T-cell (primary cell): ENCODE measurements at regions not wholly inside any gene's neighbourhood (a gene's known extent, or its start where the extent isn't known, plus 50 kb on each side); places are given as distances from the start of the nearest gene placed in this dataset.
"Not testable (repeated sequence)": the region's sequence is repeated elsewhere in the genome, so short reads cannot be mapped to it uniquely, and the experiment has no call there.

Experiments used
- ATAC-seq, 4 experiments: fragments of 200-7000 bp in 3 of 4; fragments of 150-1000 bp in 1 of 4; cut with Tn5 transposase; replicated peaks in 1 of 4; 1 replicate in 3 of 4; 2 replicates in 1 of 4; pipeline ENCODE4 v1.10.0; 2021; ENCODE audit warnings: moderate library complexity in 3 of 4, mild to moderate bottlenecking in 2 of 4, moderate number of reproducible peaks in 1 of 4
- CTCF ChIA-PET, 2 donors: fragments of 300-600 bp; sonication (Branson Sonifier 250); formaldehyde crosslinking; loops; one replicate each; lab custom pipeline; 2022; ENCODE audit warnings: antibody characterized with exemption in 2 of 2; lab: Charles Lee
- POLR2A ChIA-PET, 2 donors: fragments of 300-600 bp; sonication (Branson Sonifier 250); formaldehyde crosslinking; loops; one replicate each; lab custom pipeline; 2022; ENCODE audit warnings: antibody characterized with exemption in 2 of 2; lab: Charles Lee
- DNase-seq, 35 experiments: peaks; one replicate each; pipeline versions ENCODE4 v3.0.0 to v3.0.0-alpha.2; 2013 to 2023
- H3K27ac ChIP-seq: one replicate; pipeline ENCODE4 v1.5.1; 2013; ENCODE audit warnings: low read length
- H3K27me3 ChIP-seq, 2 experiments: replicated peaks in 1 of 2; 1 replicate in 1 of 2; 2 replicates in 1 of 2; pipeline versions ENCODE4 v1.6.1 to v1.7.0; 2013; ENCODE audit warnings: low read length in 1 of 2, mixed read lengths in 1 of 2; ENCODE audit not compliant: control insufficient read depth in 2 of 2, insufficient read depth in 2 of 2; ENCODE audit errors: extremely low read depth in 1 of 2
- H3K36me3 ChIP-seq, 2 donors: 1 replicate in 1 of 2; 2 replicates in 1 of 2; pipeline versions ENCODE4 v1.6.1 to v1.7.0; 2013; ENCODE audit warnings: low read length in 1 of 2; ENCODE audit not compliant: control insufficient read depth in 2 of 2, insufficient read depth in 1 of 2; ENCODE audit errors: extremely low read depth in 1 of 2
- H3K4me1 ChIP-seq, 2 experiments: 1 replicate in 1 of 2; 2 replicates in 1 of 2; pipeline versions ENCODE4 v1.6.1 to v1.7.0; 2013; ENCODE audit warnings: low read length in 2 of 2, mixed read lengths in 1 of 2; ENCODE audit not compliant: insufficient read depth in 2 of 2, control insufficient read depth in 1 of 2; ENCODE audit errors: extremely low read depth in 1 of 2
- H3K4me3 ChIP-seq, 2 donors: 1 replicate in 1 of 2; 2 replicates in 1 of 2; pipeline versions ENCODE4 v1.5.1 to v1.7.0; 2013; ENCODE audit warnings: mild to moderate bottlenecking in 2 of 2, low read length in 1 of 2, moderate library complexity in 1 of 2; ENCODE audit not compliant: control insufficient read depth in 1 of 2; ENCODE audit errors: extremely low read depth in 1 of 2
- H3K9me3 ChIP-seq: 2 replicates; pipeline ENCODE4 v1.7.0; 2013
- H3K27ac Mint-ChIP-seq, 2 donors: one replicate each; pipeline ENCODE4 v1.8.0; 2020 to 2021; ENCODE audit warnings: mild to moderate bottlenecking in 2 of 2, mixed read lengths in 2 of 2
- H3K27me3 Mint-ChIP-seq, 2 donors: one replicate each; pipeline ENCODE4 v1.8.0; 2021 to 2022; ENCODE audit warnings: mixed read lengths in 2 of 2
- H3K36me3 Mint-ChIP-seq: one replicate; pipeline ENCODE4 v1.8.0; 2021; ENCODE audit warnings: mixed read lengths
- H3K4me1 Mint-ChIP-seq, 3 donors: one replicate each; pipeline ENCODE4 v1.8.0; 2020 to 2022; ENCODE audit warnings: mixed read lengths in 3 of 3, mild to moderate bottlenecking in 1 of 3
- H3K4me3 Mint-ChIP-seq, 3 donors: one replicate each; pipeline ENCODE4 v1.8.0; 2020 to 2022; ENCODE audit warnings: mild to moderate bottlenecking in 3 of 3, mixed read lengths in 3 of 3, moderate library complexity in 3 of 3
- H3K9me3 Mint-ChIP-seq, 3 donors: one replicate each; pipeline ENCODE4 v1.8.0; 2020 to 2022; ENCODE audit warnings: mixed read lengths in 3 of 3
- WGBS: methylation state at CpG from one replicate; pipeline ENCODE4 v1.1.5; 2013; ENCODE audit warnings: missing lambda C conversion rate; ENCODE audit not compliant: insufficient coverage; 5-methylcytosine and 5-hydroxymethylcytosine counted together

GRCh38 chr6:115485400-115485799 is 575.3 kb downstream of the FRK start:
- H3K27me3 ChIP-seq, result no peaks in the 10 kb centered on the region
- H3K4me1 ChIP-seq, result no peaks in the 10 kb centered on the region
- no CpG with 5 or more reads among the region's 4 CpGs for WGBS
- CTCF ChIA-PET, result no interaction called here
- H3K36me3 ChIP-seq, result no peaks in the 10 kb centered on the region
- Mint-ChIP-seq H3K4me3 (no peak overlapping the region), H3K36me3 (no peaks in the 10 kb centered on the region), H3K27ac (no peak overlapping the region), H3K27me3 (no peaks in the 10 kb centered on the region), H3K9me3 (peaks cover 0 to 14% (median 5%) of the 10 kb centered on the region in 3 donors), H3K4me1 (no peaks in the 10 kb centered on the region)
- no peak overlapping the region for H3K27ac ChIP-seq
- POLR2A ChIA-PET, result no interaction called here
- no peak overlapping the region for H3K4me3 ChIP-seq
- no peak for ATAC-seq
- DNase-seq, result no peak
- no peaks in the 10 kb centered on the region for H3K9me3 ChIP-seq

DNA sequence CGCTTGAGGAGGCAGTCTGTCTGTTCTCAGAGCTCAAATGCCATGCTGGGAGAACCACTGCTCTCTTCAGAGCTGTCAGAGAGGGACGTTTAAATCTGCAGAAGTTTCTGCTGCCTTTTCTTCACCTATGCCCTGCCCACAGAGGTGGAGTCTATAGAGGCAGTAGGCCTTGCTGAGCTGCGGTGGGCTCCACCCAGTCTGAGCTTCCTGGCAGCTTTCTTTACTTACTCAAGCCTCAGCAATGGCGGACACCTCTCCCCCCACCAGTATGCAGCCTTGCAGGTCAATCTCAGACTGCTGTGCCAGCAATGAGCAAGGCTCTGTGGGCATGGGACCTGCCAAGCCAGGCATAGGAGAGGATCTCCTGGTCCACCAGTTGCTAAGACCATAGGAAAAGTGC is 580.1 kb downstream of the FRK start:
- H3K27me3 Mint-ChIP-seq, CTCF ChIA-PET, H3K4me1 ChIP-seq, H3K27me3 ChIP-seq, H3K4me3 ChIP-seq, H3K4me3 Mint-ChIP-seq, POLR2A ChIA-PET, H3K36me3 ChIP-seq, ATAC-seq, H3K27ac Mint-ChIP-seq, H3K9me3 ChIP-seq, H3K4me1 Mint-ChIP-seq, H3K27ac ChIP-seq, DNase-seq, H3K36me3 Mint-ChIP-seq: not testable (repeated sequence)
- peaks cover 4 to 18% (median 18%) of the 10 kb centered on the region in 3 donors for H3K9me3 Mint-ChIP-seq
- 64% methylated on average over 4 of the region's 4 CpGs for WGBS

- ChIA-PET CTCF (no interaction called here), POLR2A (no interaction called here)
- DNase-seq (no peak), ATAC-seq (no peak)
- H3K4me1 Mint-ChIP-seq, result no peaks in the 10 kb centered on the region
- no peaks in the 10 kb centered on the region for H3K27me3 ChIP-seq
- no peak overlapping the region for H3K27ac Mint-ChIP-seq
- 60% methylated on average over 1 of the region's 3 CpGs for WGBS
- H3K36me3 ChIP-seq, result no peaks in the 10 kb centered on the region
- H3K4me3 ChIP-seq, result no peak overlapping the region
- H3K4me1 ChIP-seq, result no peaks in the 10 kb centered on the region
- H3K4me3 Mint-ChIP-seq, result no peak overlapping the region
- H3K27ac ChIP-seq, result no peak overlapping the region
- no peaks in the 10 kb centered on the region for H3K36me3 Mint-ChIP-seq
- H3K27me3 Mint-ChIP-seq, result no peaks in the 10 kb centered on the region
- no peaks in the 10 kb centered on the region for H3K9me3 ChIP-seq
- H3K9me3 Mint-ChIP-seq, result peaks cover 2 to 15% (median 5%) of the 10 kb centered on the region in 3 donors
Observed at GRCh38 chr6:115474443-115475041, 586.1 kb downstream of the FRK start.

DNA sequence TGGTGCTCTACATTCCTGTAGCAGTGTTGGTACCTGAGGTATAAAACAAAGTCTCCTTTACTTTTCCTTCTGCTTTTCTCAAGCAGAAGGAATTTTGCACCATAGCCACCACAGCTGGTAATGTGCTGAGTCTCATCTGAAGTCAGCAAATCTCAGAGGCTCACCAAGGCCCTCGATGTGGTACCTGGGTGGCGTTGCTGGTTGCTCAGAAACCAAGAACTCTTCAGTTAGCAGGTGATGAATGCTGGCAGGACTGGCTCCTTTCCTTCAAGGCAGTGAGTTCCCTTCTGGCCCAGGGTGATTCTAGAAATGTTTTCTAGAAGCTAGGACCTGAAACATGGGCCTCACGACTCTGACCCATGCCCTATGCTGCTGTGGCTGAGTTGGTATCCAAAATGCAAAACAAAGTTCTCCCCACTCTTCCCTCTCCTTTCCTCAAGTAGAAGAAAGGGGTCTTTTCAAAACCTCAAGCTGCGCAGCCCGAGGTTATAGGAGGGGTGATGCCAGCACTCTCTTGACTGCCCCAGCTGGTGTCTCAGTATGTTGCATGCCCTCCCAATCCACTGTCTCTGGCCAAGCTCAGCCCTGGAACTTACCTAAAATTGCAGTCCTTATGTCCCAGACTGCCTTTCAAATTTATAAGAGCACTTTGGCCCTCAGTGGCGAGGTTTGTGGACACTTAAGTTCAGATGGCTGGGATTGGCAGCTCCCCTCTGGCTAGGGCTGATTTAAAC is 592.3 kb downstream of the FRK start:
- Mint-ChIP-seq H3K4me3 (no peak overlapping the region), H3K27ac (no peak overlapping the region), H3K27me3 (no peaks in the 10 kb centered on the region), H3K36me3 (no peaks in the 10 kb centered on the region), H3K9me3 (peaks cover 6 to 26% (median 10%) of the 10 kb centered on the region in 3 donors), H3K4me1 (no peaks in the 10 kb centered on the region)
- DNase-seq (no peak), ATAC-seq (no peak)
- H3K9me3 ChIP-seq, result no peaks in the 10 kb centered on the region
- ChIA-PET CTCF (no interaction called here), POLR2A (no interaction called here)
- 56% methylated on average over 4 of the region's 6 CpGs for WGBS
- no peaks in the 10 kb centered on the region for H3K36me3 ChIP-seq
- no peaks in the 10 kb centered on the region for H3K27me3 ChIP-seq
- H3K27ac ChIP-seq, result no peak overlapping the region
- no peak overlapping the region for H3K4me3 ChIP-seq
- no peaks in the 10 kb centered on the region for H3K4me1 ChIP-seq

DNA sequence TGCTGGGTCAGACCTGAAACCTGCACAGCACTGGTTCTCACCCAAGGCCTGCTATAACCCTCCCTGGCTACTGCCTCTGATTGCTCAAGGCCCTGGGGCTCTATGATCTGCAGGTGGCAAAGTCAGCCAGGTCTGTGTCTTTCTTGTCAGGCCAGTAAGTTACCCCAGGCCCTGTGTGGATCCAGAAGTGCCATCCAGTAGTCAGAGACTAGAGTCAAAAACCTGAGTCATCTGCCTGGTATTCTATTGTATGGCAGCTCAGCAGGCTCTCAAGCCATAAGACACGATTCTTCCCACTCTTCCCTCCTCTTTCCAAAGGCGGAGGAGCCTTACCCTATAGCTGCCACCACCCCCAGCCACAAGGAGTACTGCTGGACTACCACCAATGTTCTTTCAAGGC is 593.0 kb downstream of the FRK start:
- no peaks in the 10 kb centered on the region for H3K27me3 ChIP-seq
- H3K4me3 ChIP-seq, result no peak overlapping the region
- no peaks in the 10 kb centered on the region for H3K9me3 ChIP-seq
- no peak overlapping the region for H3K27ac ChIP-seq
- Mint-ChIP-seq H3K9me3 (peaks cover 10 to 28% (median 12%) of the 10 kb centered on the region in 3 donors), H3K27ac (no peak overlapping the region), H3K27me3 (no peaks in the 10 kb centered on the region), H3K4me3 (no peak overlapping the region), H3K36me3 (no peaks in the 10 kb centered on the region), H3K4me1 (no peaks in the 10 kb centered on the region)
- WGBS, result 33% methylated on average over 2 of the region's 2 CpGs
- H3K4me1 ChIP-seq, result no peaks in the 10 kb centered on the region
- no peaks in the 10 kb centered on the region for H3K36me3 ChIP-seq
- CTCF ChIA-PET, result no interaction called here
- POLR2A ChIA-PET, result no interaction called here
- no peak for ATAC-seq
- no peak for DNase-seq

GRCh38 chr6:115460913-115461312 is 599.8 kb downstream of the FRK start:
- H3K27ac Mint-ChIP-seq, result no peak overlapping the region
- H3K9me3 ChIP-seq, result no peaks in the 10 kb centered on the region
- no peaks in the 10 kb centered on the region for H3K27me3 ChIP-seq
- CTCF ChIA-PET, result no interaction called here
- no peak overlapping the region for H3K4me3 Mint-ChIP-seq
- WGBS, result no CpG with 5 or more reads among the region's 1 CpG
- no peaks in the 10 kb centered on the region for H3K4me1 Mint-ChIP-seq
- no peak overlapping the region for H3K27ac ChIP-seq
- POLR2A ChIA-PET, result no interaction called here
- H3K36me3 Mint-ChIP-seq, result no peaks in the 10 kb centered on the region
- H3K4me1 ChIP-seq, result no peaks in the 10 kb centered on the region
- H3K27me3 Mint-ChIP-seq, result no peaks in the 10 kb centered on the region
- H3K9me3 Mint-ChIP-seq, result peaks cover 8 to 16% (median 11%) of the 10 kb centered on the region in 3 donors
- no peak overlapping the region for H3K4me3 ChIP-seq
- H3K36me3 ChIP-seq, result no peaks in the 10 kb centered on the region
- ATAC-seq (no peak), DNase-seq (no peak)
